SK-N-SH treated with all-trans-retinoic acid at 6 μM for 48 hours (cell line): ENCODE measurements at regions not wholly inside any gene's neighbourhood (a gene's known extent, or its start where the extent isn't known, plus 50 kb on each side); places are given as distances from the start of the nearest gene placed in this dataset.

ENCODE experiments used
- ATAC-seq: fragments of 200-7000 bp; cut with Tn5 transposase; 3 replicates; pipeline ENCODE4 v1.9.1; 2020; ENCODE audit warnings: mild to moderate bottlenecking, moderate library complexity
- ARNTL ChIP-seq: fragments of 450-650 bp; formaldehyde crosslinking; IDR thresholded peaks from 2 replicates; pipeline ENCODE4 v1.5.0; 2020; ENCODE audit warnings: low read depth, mild to moderate bottlenecking, moderate library complexity, borderline replicate concordance
- BACH2 ChIP-seq: fragments of 250-450 bp; sonication (Bioruptor Pico); IDR thresholded peaks from 2 replicates; pipeline ENCODE4 v1.9.0; 2021; ENCODE audit warnings: mild to moderate bottlenecking, borderline replicate concordance
- CSDC2 ChIP-seq: fragments of 250-450 bp; sonication (Bioruptor Pico); IDR thresholded peaks from 2 replicates; pipeline ENCODE4 v1.5.0; 2020; ENCODE audit warnings: mild to moderate bottlenecking, moderate library complexity
- ESRRG ChIP-seq: fragments of 250-450 bp; sonication (Bioruptor Pico); IDR thresholded peaks from 2 replicates; pipeline ENCODE4 v1.6.1; 2021; ENCODE audit warnings: mild to moderate bottlenecking
- GLIS3 ChIP-seq: fragments of 250-450 bp; sonication (Bioruptor Pico); IDR thresholded peaks from 2 replicates; pipeline ENCODE4 v1.5.0; 2020; ENCODE audit warnings: mild to moderate bottlenecking, moderate library complexity
- ISL1 ChIP-seq: fragments of 250-450 bp; sonication (Bioruptor Pico); IDR thresholded peaks from 2 replicates; pipeline ENCODE4 v2.1.2; 2022; ENCODE audit warnings: mild to moderate bottlenecking, moderate library complexity
- OSR1 ChIP-seq: fragments of 250-450 bp; sonication (Bioruptor Pico); IDR thresholded peaks from 2 replicates; pipeline ENCODE4 v1.8.0; 2022; ENCODE audit warnings: moderate library complexity, mild to moderate bottlenecking, inconsistent platforms
- PPARA ChIP-seq: fragments of 250-450 bp; sonication (Bioruptor Pico); IDR thresholded peaks from 2 replicates; pipeline ENCODE4 v1.5.0; 2020; ENCODE audit warnings: mild to moderate bottlenecking, borderline replicate concordance
- RARB ChIP-seq: fragments of 250-450 bp; sonication (Bioruptor Pico); IDR thresholded peaks from 2 replicates; pipeline ENCODE4 v1.8.0; 2021; ENCODE audit warnings: mild to moderate bottlenecking, moderate library complexity
- SNAI2 ChIP-seq: fragments of 250-450 bp; sonication (Bioruptor Pico); IDR thresholded peaks from 2 replicates; pipeline ENCODE4 v1.5.0; 2020; ENCODE audit warnings: mild to moderate bottlenecking, moderate library complexity
- TCF4 ChIP-seq: fragments of 250-450 bp; sonication (Bioruptor Pico); IDR thresholded peaks from 2 replicates; pipeline ENCODE4 v1.8.0; 2021; ENCODE audit warnings: mild to moderate bottlenecking, moderate library complexity, borderline replicate concordance
- TOX ChIP-seq: fragments of 250-450 bp; sonication (Bioruptor Pico); IDR thresholded peaks from 2 replicates; pipeline ENCODE4 v1.8.0; 2021; ENCODE audit warnings: mild to moderate bottlenecking, moderate library complexity, borderline replicate concordance
- ZC3H10 ChIP-seq: fragments of 250-450 bp; sonication (Bioruptor Pico); IDR thresholded peaks from 2 replicates; pipeline ENCODE4 v1.5.1; 2021; ENCODE audit warnings: mild to moderate bottlenecking, moderate library complexity
- ZFP3 ChIP-seq: fragments of 250-450 bp; sonication (Bioruptor Pico); IDR thresholded peaks from 2 replicates; pipeline ENCODE4 v1.5.0; 2020; ENCODE audit warnings: mild to moderate bottlenecking, moderate library complexity
- ZFP30 ChIP-seq: fragments of 450-650 bp; formaldehyde crosslinking; IDR thresholded peaks from 2 replicates; pipeline ENCODE4 v1.5.0; 2022; ENCODE audit warnings: mild to moderate bottlenecking, moderate library complexity
- ZNF70 ChIP-seq: fragments of 450-650 bp; formaldehyde crosslinking; IDR thresholded peaks from 2 replicates; pipeline ENCODE4 v1.5.0; 2020; ENCODE audit warnings: mild to moderate bottlenecking, moderate library complexity
- ZNF8 ChIP-seq: fragments of 450-650 bp; formaldehyde crosslinking; IDR thresholded peaks from 2 replicates; pipeline ENCODE4 v1.5.0; 2020; ENCODE audit warnings: mild to moderate bottlenecking, moderate library complexity
- TF ChIP-seq, protein P1 (sequence below): fragments of 250-450 bp; sonication (Bioruptor Pico); IDR thresholded peaks from 2 replicates; pipeline ENCODE4 v1.5.0; 2020; ENCODE audit warnings: mild to moderate bottlenecking, moderate library complexity
- TF ChIP-seq, protein P2 (sequence below): fragments of 250-450 bp; sonication (Bioruptor Pico); IDR thresholded peaks from 2 replicates; pipeline ENCODE4 v1.8.0; 2021; ENCODE audit warnings: low read depth, mild to moderate bottlenecking, moderate library complexity, borderline replicate concordance
- TF ChIP-seq, protein P3 (sequence below): fragments of 250-450 bp; sonication (Bioruptor Pico); IDR thresholded peaks from 2 replicates; pipeline ENCODE4 v1.5.1; 2021; ENCODE audit warnings: mild to moderate bottlenecking, moderate library complexity
- TF ChIP-seq, protein P4 (sequence below): fragments of 250-450 bp; sonication (Bioruptor Pico); IDR thresholded peaks from 2 replicates; pipeline ENCODE4 v1.8.0; 2020; ENCODE audit warnings: mild to moderate bottlenecking, moderate library complexity, borderline replicate concordance

DNA sequence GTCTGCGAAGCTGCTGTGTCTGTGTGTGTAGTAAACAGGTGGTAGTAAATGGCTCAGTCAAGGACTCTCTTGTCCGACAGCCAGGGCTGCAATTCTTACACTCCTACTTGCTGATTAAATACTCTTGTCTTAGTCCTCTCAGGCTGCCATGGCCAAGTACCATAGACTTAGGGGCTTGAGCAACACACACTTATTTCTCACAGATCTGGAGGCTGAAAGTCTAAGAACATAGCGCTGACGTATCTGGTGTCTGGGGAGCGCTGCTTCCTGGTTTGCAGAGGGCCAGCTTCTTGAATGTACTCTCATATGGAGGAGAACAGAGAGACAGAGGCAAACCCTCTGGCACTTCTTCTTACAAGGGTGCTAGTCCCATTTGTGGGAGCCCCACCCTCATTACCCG is 411.0 kb downstream of the MED10 start:
- TF ChIP-seq ZFP3 (CRISPR knock-in tag) (no peak), PPARA (no peak), RARB (CRISPR knock-in tag) (no peak)
- ATAC-seq: no peak

DNA sequence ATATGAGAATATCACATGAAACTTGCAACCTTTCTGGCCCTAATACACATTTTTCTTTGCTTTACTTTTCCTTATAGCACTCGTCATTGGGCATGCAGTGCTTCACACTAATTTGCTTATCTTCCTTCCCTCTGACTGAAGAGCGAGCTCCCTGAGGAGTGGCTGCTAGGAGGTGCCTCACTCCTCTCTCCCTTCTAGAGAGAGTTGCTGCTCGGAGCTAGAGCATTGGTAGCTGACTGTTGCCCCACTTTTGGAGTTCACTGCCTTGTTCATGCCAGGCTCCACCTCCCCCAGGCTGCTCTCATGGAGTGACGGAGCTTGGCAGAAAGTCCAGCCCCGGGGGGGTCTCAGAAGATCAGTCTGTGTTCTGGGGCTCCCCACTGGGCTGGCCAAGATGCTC is 413.2 kb downstream of the MED10 start:
- no peak for ATAC-seq
- TF ChIP-seq, protein P1, sequence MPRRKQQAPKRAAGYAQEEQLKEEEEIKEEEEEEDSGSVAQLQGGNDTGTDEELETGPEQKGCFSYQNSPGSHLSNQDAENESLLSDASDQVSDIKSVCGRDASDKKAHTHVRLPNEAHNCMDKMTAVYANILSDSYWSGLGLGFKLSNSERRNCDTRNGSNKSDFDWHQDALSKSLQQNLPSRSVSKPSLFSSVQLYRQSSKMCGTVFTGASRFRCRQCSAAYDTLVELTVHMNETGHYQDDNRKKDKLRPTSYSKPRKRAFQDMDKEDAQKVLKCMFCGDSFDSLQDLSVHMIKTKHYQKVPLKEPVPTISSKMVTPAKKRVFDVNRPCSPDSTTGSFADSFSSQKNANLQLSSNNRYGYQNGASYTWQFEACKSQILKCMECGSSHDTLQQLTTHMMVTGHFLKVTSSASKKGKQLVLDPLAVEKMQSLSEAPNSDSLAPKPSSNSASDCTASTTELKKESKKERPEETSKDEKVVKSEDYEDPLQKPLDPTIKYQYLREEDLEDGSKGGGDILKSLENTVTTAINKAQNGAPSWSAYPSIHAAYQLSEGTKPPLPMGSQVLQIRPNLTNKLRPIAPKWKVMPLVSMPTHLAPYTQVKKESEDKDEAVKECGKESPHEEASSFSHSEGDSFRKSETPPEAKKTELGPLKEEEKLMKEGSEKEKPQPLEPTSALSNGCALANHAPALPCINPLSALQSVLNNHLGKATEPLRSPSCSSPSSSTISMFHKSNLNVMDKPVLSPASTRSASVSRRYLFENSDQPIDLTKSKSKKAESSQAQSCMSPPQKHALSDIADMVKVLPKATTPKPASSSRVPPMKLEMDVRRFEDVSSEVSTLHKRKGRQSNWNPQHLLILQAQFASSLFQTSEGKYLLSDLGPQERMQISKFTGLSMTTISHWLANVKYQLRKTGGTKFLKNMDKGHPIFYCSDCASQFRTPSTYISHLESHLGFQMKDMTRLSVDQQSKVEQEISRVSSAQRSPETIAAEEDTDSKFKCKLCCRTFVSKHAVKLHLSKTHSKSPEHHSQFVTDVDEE (CRISPR knock-in tag): no peak
- no peak for TF ChIP-seq SNAI2 (CRISPR knock-in tag)
- TF ChIP-seq ZNF8 (CRISPR knock-in tag): no peak
- no peak for TF ChIP-seq ZNF70
- no peak for TF ChIP-seq GLIS3 (CRISPR knock-in tag)
- no peak for TF ChIP-seq TCF4
- no peak for TF ChIP-seq OSR1 (CRISPR knock-in tag)
- no peak for TF ChIP-seq ARNTL (CRISPR knock-in tag)
- no peak for TF ChIP-seq ESRRG
- no peak for TF ChIP-seq BACH2
- TF ChIP-seq CSDC2 (CRISPR knock-in tag): no peak
- TF ChIP-seq ZFP30 (CRISPR knock-in tag): no peak
- TF ChIP-seq ZC3H10 (CRISPR knock-in tag): no peak
- TF ChIP-seq ISL1 (CRISPR knock-in tag): no peak
- TF ChIP-seq, protein P2, sequence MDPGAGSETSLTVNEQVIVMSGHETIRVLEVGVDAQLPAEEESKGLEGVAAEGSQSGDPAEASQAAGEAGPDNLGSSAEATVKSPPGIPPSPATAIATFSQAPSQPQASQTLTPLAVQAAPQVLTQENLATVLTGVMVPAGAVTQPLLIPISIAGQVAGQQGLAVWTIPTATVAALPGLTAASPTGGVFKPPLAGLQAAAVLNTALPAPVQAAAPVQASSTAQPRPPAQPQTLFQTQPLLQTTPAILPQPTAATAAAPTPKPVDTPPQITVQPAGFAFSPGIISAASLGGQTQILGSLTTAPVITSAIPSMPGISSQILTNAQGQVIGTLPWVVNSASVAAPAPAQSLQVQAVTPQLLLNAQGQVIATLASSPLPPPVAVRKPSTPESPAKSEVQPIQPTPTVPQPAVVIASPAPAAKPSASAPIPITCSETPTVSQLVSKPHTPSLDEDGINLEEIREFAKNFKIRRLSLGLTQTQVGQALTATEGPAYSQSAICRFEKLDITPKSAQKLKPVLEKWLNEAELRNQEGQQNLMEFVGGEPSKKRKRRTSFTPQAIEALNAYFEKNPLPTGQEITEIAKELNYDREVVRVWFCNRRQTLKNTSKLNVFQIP (CRISPR knock-in tag): no peak
- TF ChIP-seq TOX (CRISPR knock-in tag): no peak
- TF ChIP-seq, protein P3, sequence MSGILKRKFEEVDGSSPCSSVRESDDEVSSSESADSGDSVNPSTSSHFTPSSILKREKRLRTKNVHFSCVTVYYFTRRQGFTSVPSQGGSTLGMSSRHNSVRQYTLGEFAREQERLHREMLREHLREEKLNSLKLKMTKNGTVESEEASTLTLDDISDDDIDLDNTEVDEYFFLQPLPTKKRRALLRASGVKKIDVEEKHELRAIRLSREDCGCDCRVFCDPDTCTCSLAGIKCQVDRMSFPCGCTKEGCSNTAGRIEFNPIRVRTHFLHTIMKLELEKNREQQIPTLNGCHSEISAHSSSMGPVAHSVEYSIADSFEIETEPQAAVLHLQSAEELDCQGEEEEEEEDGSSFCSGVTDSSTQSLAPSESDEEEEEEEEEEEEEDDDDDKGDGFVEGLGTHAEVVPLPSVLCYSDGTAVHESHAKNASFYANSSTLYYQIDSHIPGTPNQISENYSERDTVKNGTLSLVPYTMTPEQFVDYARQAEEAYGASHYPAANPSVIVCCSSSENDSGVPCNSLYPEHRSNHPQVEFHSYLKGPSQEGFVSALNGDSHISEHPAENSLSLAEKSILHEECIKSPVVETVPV (CRISPR knock-in tag): no peak
- TF ChIP-seq, all 23 proteins: peak for 0

DNA sequence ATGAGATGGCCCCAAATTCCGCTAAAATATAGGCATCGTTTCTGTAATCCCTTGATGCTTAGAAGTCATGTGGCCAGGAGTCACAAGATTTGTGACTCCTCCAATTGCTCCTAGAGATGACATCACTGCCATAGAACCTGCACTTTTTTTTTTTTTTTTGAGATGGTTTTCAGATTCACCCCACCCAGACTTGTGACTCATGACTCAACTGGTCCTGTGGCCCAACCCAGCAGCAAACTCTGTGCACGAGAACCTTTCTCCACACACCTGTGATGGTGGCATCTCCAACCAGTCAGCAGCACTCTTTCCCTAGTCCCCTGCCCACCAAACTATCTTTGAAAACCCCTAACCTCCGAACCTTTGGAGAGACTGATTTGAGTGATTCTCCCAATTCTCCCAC is 414.0 kb downstream of the MED10 start:
- TF ChIP-seq ESRRG (no peak), ZFP30 (CRISPR knock-in tag) (no peak)
- TF ChIP-seq, protein P1 (CRISPR knock-in tag): no peak
- ATAC-seq: no peak

GRCh38 chr5:5957737-5958136 is 420.6 kb downstream of the MED10 start:
- no peak for ATAC-seq
- TF ChIP-seq ZFP30 (CRISPR knock-in tag) (no peak), TCF4 (no peak), RARB (CRISPR knock-in tag) (no peak), BACH2 (no peak), OSR1 (CRISPR knock-in tag) (no peak), CSDC2 (CRISPR knock-in tag) (no peak), ZNF8 (CRISPR knock-in tag) (no peak), SNAI2 (CRISPR knock-in tag) (no peak), ESRRG (no peak), PPARA (no peak), ZFP3 (CRISPR knock-in tag) (no peak), ZC3H10 (CRISPR knock-in tag) (no peak), TOX (CRISPR knock-in tag) (no peak), ISL1 (CRISPR knock-in tag) (no peak)
- TF ChIP-seq, protein P4, sequence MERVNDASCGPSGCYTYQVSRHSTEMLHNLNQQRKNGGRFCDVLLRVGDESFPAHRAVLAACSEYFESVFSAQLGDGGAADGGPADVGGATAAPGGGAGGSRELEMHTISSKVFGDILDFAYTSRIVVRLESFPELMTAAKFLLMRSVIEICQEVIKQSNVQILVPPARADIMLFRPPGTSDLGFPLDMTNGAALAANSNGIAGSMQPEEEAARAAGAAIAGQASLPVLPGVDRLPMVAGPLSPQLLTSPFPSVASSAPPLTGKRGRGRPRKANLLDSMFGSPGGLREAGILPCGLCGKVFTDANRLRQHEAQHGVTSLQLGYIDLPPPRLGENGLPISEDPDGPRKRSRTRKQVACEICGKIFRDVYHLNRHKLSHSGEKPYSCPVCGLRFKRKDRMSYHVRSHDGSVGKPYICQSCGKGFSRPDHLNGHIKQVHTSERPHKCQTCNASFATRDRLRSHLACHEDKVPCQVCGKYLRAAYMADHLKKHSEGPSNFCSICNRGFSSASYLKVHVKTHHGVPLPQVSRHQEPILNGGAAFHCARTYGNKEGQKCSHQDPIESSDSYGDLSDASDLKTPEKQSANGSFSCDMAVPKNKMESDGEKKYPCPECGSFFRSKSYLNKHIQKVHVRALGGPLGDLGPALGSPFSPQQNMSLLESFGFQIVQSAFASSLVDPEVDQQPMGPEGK: no peak
- TF ChIP-seq, protein P2 (CRISPR knock-in tag): no peak
